HepG2 (cell line): ENCODE measurements at regions not wholly inside any gene's neighbourhood (a gene's known extent, or its start where the extent isn't known, plus 50 kb on each side); places are given as distances from the start of the nearest gene placed in this dataset.

ENCODE experiments used
- ATAC-seq: fragments of 200-7000 bp; cut with Tn5 transposase; 3 replicates; pipeline ENCODE4 v1.9.1; 2020; ENCODE audit warnings: mild to moderate bottlenecking, moderate library complexity
- BruUV-seq: library from RNA; stranded (reverse); fragments of 400-500 nt; replicated peaks from 2 replicates; lab custom pipeline; 2021; lab: Mats Ljungman, UMichigan
- CTCF ChIA-PET: fragments of 300-600 bp; formaldehyde crosslinking; extraction: SDS; loops from one replicate; lab custom pipeline; 2021; ENCODE audit warnings: low total read pairs, inconsistent platforms, low intra/inter-chr PET ratio; lab: Yijun Ruan, JAX
- POLR2A ChIA-PET: fragments of 350-600 bp; sonication (Branson Sonifier 250); formaldehyde crosslinking; loops from one replicate; lab custom pipeline; 2020; ENCODE audit warnings: antibody characterized with exemption, inconsistent platforms; lab: Yijun Ruan, JAX
- DNase-seq: peaks from one replicate; pipeline ENCODE4 v3.0.0-alpha.2; 2015; ENCODE audit warnings: low spot score
- FAIRE-seq: peaks from 3 replicates; lab custom pipeline; 2011; peaks lifted over from hg19 to GRCh38; lab: Jason Lieb, UNC
- H2AFZ ChIP-seq: one replicate; pipeline ENCODE4 v1.6.1; 2011; ENCODE audit warnings: low read length, inconsistent platforms
- H3K27ac ChIP-seq: fragments of 300-600 bp; 3 replicates; pipeline ENCODE4 v1.8.0; 2011; ENCODE audit warnings: mixed run types, mild to moderate bottlenecking, mixed read lengths, low read length, inconsistent platforms; ENCODE audit not compliant: insufficient read depth; ENCODE audit errors: extremely low read length
- H3K27me3 ChIP-seq, 2 experiments: fragments of 200-600 bp in 1 of 2; 2 replicates in 1 of 2; 3 replicates in 1 of 2; pipeline versions ENCODE4 v1.6.0 to v1.8.0; 2011; ENCODE audit warnings: low read length in 2 of 2, mild to moderate bottlenecking in 2 of 2, moderate library complexity in 2 of 2, inconsistent platforms in 1 of 2; ENCODE audit not compliant: insufficient read depth in 2 of 2, control insufficient read depth in 1 of 2
- H3K36me3 ChIP-seq, 2 experiments: fragments of 200-600 bp in 1 of 2; replicated peaks in 1 of 2; 2 replicates in 1 of 2; 3 replicates in 1 of 2; pipeline versions ENCODE4 v1.5.1 to v1.8.0; 2011; ENCODE audit warnings: low read length in 2 of 2, inconsistent platforms in 1 of 2; ENCODE audit not compliant: insufficient read depth in 2 of 2, control insufficient read depth in 1 of 2
- H3K4me1 ChIP-seq: 2 replicates; pipeline ENCODE4 v1.5.1; 2012; ENCODE audit warnings: low read length, inconsistent platforms; ENCODE audit not compliant: insufficient read depth
- H3K4me2 ChIP-seq: 2 replicates; pipeline ENCODE4 v1.6.0; 2011; ENCODE audit warnings: low read depth, low read length, inconsistent platforms
- H3K4me3 ChIP-seq, 3 experiments: fragments of 200-600 bp in 1 of 3; sonication (generic), shearing (Covaris generic) in 1 of 3; replicated peaks in 1 of 3; 2 replicates each; pipeline ENCODE4 v1.5.1; 2011 to 2016; ENCODE audit warnings: low read length in 3 of 3, inconsistent platforms in 2 of 3, low read depth in 2 of 3, mild to moderate bottlenecking in 2 of 3, control low read depth in 1 of 3, mixed read lengths in 1 of 3; ENCODE audit not compliant: insufficient read depth in 1 of 3
- H3K79me2 ChIP-seq: one replicate; pipeline ENCODE4 v1.6.1; 2011; ENCODE audit warnings: low read length, inconsistent platforms; ENCODE audit not compliant: insufficient read depth
- H3K9ac ChIP-seq: 2 replicates; pipeline ENCODE4 v1.6.0; 2011; ENCODE audit warnings: mild to moderate bottlenecking, low read depth, low read length, inconsistent platforms; ENCODE audit not compliant: insufficient read depth
- H3K9me3 ChIP-seq: 2 replicates; pipeline ENCODE4 v1.5.1; 2012; ENCODE audit warnings: mild to moderate bottlenecking, low read length
- H4K20me1 ChIP-seq: 2 replicates; pipeline ENCODE4 v1.6.0; 2011; ENCODE audit warnings: inconsistent platforms, mild to moderate bottlenecking, low read length, moderate library complexity; ENCODE audit not compliant: insufficient read depth
- GPN1 ChIP-seq: sonication (generic); formaldehyde crosslinking; IDR thresholded peaks from 2 replicates; pipeline ENCODE4 v1.5.1; 2020; ENCODE audit warnings: missing genetic modification reagents, borderline replicate concordance
- NFIB ChIP-seq: sonication (generic); formaldehyde crosslinking; IDR thresholded peaks from 2 replicates; pipeline ENCODE4 v1.9.0; 2021; ENCODE audit warnings: missing genetic modification reagents, mild to moderate bottlenecking, borderline replicate concordance
- ZNF234 ChIP-seq: sonication (generic); formaldehyde crosslinking; conservative IDR thresholded peaks from 2 replicates; pipeline ENCODE4 v1.5.1; 2020; ENCODE audit warnings: mild to moderate bottlenecking, missing genetic modification reagents
- ZNF260 ChIP-seq: sonication (generic); formaldehyde crosslinking; IDR thresholded peaks from 2 replicates; pipeline ENCODE4 v1.4.0; 2020; ENCODE audit warnings: missing genetic modification reagents, low read depth, mild to moderate bottlenecking, borderline replicate concordance
- ZNF264 ChIP-seq: sonication (generic); formaldehyde crosslinking; IDR thresholded peaks from 2 replicates; pipeline ENCODE4 v1.4.0; 2020; ENCODE audit warnings: missing genetic modification reagents
- in situ Hi-C: cut with HindIII; loops from 2 replicates; pipeline ENCODE4 v1.10.0; 2017; ENCODE audit warnings: low pct_unique_long_range_greater_than_20kb; ENCODE audit not compliant: extremely low pct_ligation_motif_present
- intact Hi-C: fragments of 100-400 bp; cut with micrococcal nuclease; formaldehyde crosslinking; loops from one replicate; pipeline ENCODE4 v1.10.0; 2022; ENCODE audit not compliant: unreplicated experiment
- TF ChIP-seq, protein P1 (sequence below): sonication (generic); formaldehyde crosslinking; IDR thresholded peaks from 2 replicates; pipeline ENCODE4 v1.4.0; 2020; ENCODE audit warnings: missing genetic modification reagents, borderline replicate concordance

DNA sequence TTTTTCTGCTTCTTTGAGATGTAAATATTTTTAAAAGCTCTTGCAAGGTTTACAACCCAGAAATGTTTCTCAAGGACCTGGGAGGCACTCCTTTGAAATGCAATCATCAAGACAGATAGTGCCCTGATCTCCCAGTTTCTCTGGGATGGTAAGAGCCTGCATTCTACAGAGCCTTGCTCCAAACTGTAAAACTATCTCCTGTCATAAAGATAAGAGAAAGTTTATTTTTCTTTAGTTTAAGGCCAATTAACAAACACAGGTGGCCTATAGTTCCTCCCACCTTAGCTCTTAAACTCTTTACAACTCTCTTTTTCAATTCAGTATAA lies 1231.1 kb upstream of the NUDT12 start:
- DNase-seq (no peak), ATAC-seq (no peak)
- Histone ChIP-seq H3K4me2 (no peak overlapping the region), H3K9me3 (no peaks in the 10 kb centered on the region), H2AFZ (no peak overlapping the region), H3K79me2 (no peaks in the 10 kb centered on the region), H3K36me3 (no peaks in the 10 kb centered on the region), H3K4me3 (no peak overlapping the region), H3K27me3 (no peaks in the 10 kb centered on the region), H3K27ac (no peak overlapping the region)
- no TSS peak for BruUV-seq
- in situ Hi-C loops: no loop called here
- CTCF ChIA-PET: no interaction called here
- TF ChIP-seq ZNF260 (CRISPR knock-in tag): no peak
- TF ChIP-seq ZNF234 (CRISPR knock-in tag): no peak
- no peak for TF ChIP-seq GPN1
- TF ChIP-seq, protein P1, sequence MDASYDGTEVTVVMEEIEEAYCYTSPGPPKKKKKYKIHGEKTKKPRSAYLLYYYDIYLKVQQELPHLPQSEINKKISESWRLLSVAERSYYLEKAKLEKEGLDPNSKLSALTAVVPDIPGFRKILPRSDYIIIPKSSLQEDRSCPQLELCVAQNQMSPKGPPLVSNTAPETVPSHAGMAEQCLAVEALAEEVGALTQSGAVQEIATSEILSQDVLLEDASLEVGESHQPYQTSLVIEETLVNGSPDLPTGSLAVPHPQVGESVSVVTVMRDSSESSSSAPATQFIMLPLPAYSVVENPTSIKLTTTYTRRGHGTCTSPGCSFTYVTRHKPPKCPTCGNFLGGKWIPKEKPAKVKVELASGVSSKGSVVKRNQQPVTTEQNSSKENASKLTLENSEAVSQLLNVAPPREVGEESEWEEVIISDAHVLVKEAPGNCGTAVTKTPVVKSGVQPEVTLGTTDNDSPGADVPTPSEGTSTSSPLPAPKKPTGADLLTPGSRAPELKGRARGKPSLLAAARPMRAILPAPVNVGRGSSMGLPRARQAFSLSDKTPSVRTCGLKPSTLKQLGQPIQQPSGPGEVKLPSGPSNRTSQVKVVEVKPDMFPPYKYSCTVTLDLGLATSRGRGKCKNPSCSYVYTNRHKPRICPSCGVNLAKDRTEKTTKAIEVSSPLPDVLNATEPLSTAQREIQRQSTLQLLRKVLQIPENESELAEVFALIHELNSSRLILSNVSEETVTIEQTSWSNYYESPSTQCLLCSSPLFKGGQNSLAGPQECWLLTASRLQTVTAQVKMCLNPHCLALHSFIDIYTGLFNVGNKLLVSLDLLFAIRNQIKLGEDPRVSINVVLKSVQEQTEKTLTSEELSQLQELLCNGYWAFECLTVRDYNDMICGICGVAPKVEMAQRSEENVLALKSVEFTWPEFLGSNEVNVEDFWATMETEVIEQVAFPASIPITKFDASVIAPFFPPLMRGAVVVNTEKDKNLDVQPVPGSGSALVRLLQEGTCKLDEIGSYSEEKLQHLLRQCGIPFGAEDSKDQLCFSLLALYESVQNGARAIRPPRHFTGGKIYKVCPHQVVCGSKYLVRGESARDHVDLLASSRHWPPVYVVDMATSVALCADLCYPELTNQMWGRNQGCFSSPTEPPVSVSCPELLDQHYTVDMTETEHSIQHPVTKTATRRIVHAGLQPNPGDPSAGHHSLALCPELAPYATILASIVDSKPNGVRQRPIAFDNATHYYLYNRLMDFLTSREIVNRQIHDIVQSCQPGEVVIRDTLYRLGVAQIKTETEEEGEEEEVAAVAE (CRISPR knock-in tag): no peak
- TF ChIP-seq ZNF264 (CRISPR knock-in tag): no peak
- TF ChIP-seq NFIB: no peak
- TF ChIP-seq, all 625 proteins: peak for 0
- no peaks in the 10 kb centered on the region for H3K4me1 ChIP-seq
- no peaks in the 10 kb centered on the region for H4K20me1 ChIP-seq
- intact Hi-C loops: no loop called here
- no peak overlapping the region for H3K9ac ChIP-seq
- POLR2A ChIA-PET: no interaction called here
- FAIRE-seq: no peak
